ENCODE measurements at regions not wholly inside any gene's neighbourhood (a gene's known extent, or its start where the extent isn't known, plus 50 kb on each side); places are given as distances from the start of the nearest gene placed in this dataset.

- Histone ChIP-seq H3K27me3 (ENCODE audit: insufficient read depth, low read length) (no peaks in the 10 kb centered on the region), H3K4me1 (ENCODE audit: insufficient read depth, low read length, severe bottlenecking) (no peaks in the 10 kb centered on the region), H3K36me3 (ENCODE audit: insufficient read depth, low read length) (no peaks in the 10 kb centered on the region), H3F3A (ENCODE audit: insufficient read depth, low read length) (no peaks in the 10 kb centered on the region), H3K9me2 (ENCODE audit: low read depth, low read length) (no peaks in the 10 kb centered on the region), H3K79me2 (ENCODE audit: insufficient read depth, low read length) (no peaks in the 10 kb centered on the region), H3K4me2 (ENCODE audit: low read length) (no peak overlapping the region), H3K27ac (ENCODE audit: low read depth, low read length, poor library complexity, severe bottlenecking) (no peak overlapping the region), H2AFZ (ENCODE audit: low read length) (no peak overlapping the region), H3K4me3 (ENCODE audit: low read depth, low read length, poor library complexity, severe bottlenecking) (no peak overlapping the region), H3K9me3 (ENCODE audit: low read length) (no peaks in the 10 kb centered on the region), H3K9ac (ENCODE audit: low read length) (no peak overlapping the region), H4K20me1 (ENCODE audit: insufficient read depth, low read length) (no peaks in the 10 kb centered on the region)
- TF ChIP-seq EZH2 (IDR thresholded peaks at IDR 0.05; ENCODE audit: borderline replicate concordance, low read length) = no peak
- TF ChIP-seq CTCF (IDR thresholded peaks at IDR 0.05; ENCODE audit: low read length) = no peak
Observed at GRCh38 chr20:50394569-50394968, 115.6 kb upstream of the PTPN1 start.

GRCh38 chr20:50395251-50395729, 114.9 kb upstream of the PTPN1 start:
- Histone ChIP-seq H3K36me3 (ENCODE audit: insufficient read depth, low read length) (no peaks in the 10 kb centered on the region), H4K20me1 (ENCODE audit: insufficient read depth, low read length) (no peaks in the 10 kb centered on the region), H3F3A (ENCODE audit: insufficient read depth, low read length) (no peaks in the 10 kb centered on the region), H3K4me2 (ENCODE audit: low read length) (no peak overlapping the region), H2AFZ (ENCODE audit: low read length) (no peak overlapping the region), H3K79me2 (ENCODE audit: insufficient read depth, low read length) (no peaks in the 10 kb centered on the region), H3K9me2 (ENCODE audit: low read depth, low read length) (no peaks in the 10 kb centered on the region), H3K9me3 (ENCODE audit: low read length) (no peaks in the 10 kb centered on the region), H3K9ac (ENCODE audit: low read length) (no peak overlapping the region), H3K27me3 (ENCODE audit: insufficient read depth, low read length) (no peaks in the 10 kb centered on the region), H3K4me3 (ENCODE audit: low read depth, low read length, poor library complexity, severe bottlenecking) (no peak overlapping the region), H3K4me1 (ENCODE audit: insufficient read depth, low read length, severe bottlenecking) (no peaks in the 10 kb centered on the region), H3K27ac (ENCODE audit: low read depth, low read length, poor library complexity, severe bottlenecking) (no peak overlapping the region)
- TF ChIP-seq CTCF (IDR thresholded peaks at IDR 0.05; ENCODE audit: low read length) (no peak), EZH2 (IDR thresholded peaks at IDR 0.05; ENCODE audit: borderline replicate concordance, low read length) (no peak)

DNA sequence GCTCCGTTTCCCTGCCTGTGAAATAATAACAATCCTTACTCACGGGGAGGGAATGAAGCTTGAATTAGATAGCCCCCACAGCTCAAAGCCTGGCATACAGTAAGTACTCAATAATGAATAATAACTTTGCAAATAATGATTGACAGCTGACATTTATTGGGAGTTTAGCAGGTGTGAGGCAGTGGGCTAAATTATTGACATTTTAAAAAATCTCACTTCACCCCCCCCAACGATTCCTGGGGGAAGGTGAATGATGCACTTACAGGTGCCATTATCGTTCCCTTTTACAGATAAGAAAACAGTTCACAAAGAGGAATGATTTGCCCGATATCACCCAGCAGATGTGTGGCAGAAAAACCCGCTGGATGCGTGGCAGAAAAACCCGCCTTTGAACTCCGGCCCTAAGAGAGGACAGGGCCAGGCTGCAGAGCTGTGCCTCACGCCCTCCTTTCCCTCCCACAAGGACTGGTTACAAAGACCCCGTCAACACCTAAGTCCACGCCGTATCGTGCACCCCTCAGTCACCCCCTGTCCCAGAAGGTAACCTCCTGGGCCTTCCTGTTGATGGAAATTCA, 114.2 kb upstream of the PTPN1 start:
- Histone ChIP-seq H4K20me1 (ENCODE audit: insufficient read depth, low read length) (no peaks in the 10 kb centered on the region), H3K4me2 (ENCODE audit: low read length) (no peak overlapping the region), H3K9me2 (ENCODE audit: low read depth, low read length) (no peaks in the 10 kb centered on the region), H3F3A (ENCODE audit: insufficient read depth, low read length) (no peaks in the 10 kb centered on the region), H3K9ac (ENCODE audit: low read length) (no peak overlapping the region), H3K4me3 (ENCODE audit: low read depth, low read length, poor library complexity, severe bottlenecking) (no peak overlapping the region), H3K36me3 (ENCODE audit: insufficient read depth, low read length) (no peaks in the 10 kb centered on the region), H3K9me3 (ENCODE audit: low read length) (no peaks in the 10 kb centered on the region), H3K27me3 (ENCODE audit: insufficient read depth, low read length) (no peaks in the 10 kb centered on the region), H3K4me1 (ENCODE audit: insufficient read depth, low read length, severe bottlenecking) (no peaks in the 10 kb centered on the region), H3K27ac (ENCODE audit: low read depth, low read length, poor library complexity, severe bottlenecking) (no peak overlapping the region), H2AFZ (ENCODE audit: low read length) (no peak overlapping the region), H3K79me2 (ENCODE audit: insufficient read depth, low read length) (no peaks in the 10 kb centered on the region)
- no peak for TF ChIP-seq EZH2 (IDR thresholded peaks at IDR 0.05; ENCODE audit: borderline replicate concordance, low read length)
- no peak for TF ChIP-seq CTCF (IDR thresholded peaks at IDR 0.05; ENCODE audit: low read length)
